ENCODE measurements at regions not wholly inside any gene's neighbourhood (a gene's known extent, or its start where the extent isn't known, plus 50 kb on each side); places are given as distances from the start of the nearest gene placed in this dataset.
"Not testable (repeated sequence)": the region's sequence is repeated elsewhere in the genome, so short reads cannot be mapped to it uniquely, and the experiment has no call there.

DNA sequence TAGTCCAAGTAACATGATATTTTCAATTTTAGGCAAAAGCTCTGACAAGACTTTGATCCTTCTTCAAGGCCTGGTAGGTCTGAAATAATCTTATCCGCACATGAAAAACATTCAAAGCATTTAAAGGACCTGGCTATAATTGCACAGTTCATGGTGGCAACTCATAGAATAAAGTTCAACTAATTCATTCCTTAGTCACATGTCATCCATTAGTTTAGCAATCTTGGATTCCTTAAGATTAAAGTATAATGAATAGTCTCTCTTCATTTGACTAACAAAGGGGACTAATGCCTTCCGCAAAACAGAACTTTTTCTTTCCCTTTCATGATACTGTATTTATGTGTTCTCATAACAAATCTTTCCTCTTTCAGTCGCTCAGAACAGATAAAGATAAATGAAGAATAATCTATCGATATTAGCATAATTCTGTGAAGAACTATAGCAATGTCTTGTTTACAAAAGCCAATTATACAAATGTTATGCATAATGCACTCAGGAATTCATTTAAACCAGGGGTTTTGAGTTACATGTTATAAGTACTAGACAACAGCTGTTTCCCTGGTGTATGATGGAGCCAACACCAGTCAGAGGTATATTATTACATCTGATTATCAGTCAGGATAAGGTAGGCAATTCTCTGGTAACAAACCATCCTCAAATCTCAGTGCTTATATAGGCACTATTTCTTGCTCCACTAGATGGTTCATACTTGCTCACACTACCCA is 172.5 kb downstream of the POTEB3 start:
- Histone ChIP-seq H3K9me2 (replicated peaks; ENCODE audit: insufficient read depth, low read length) (no peaks in the 10 kb centered on the region), H3K36me3 (replicated peaks; ENCODE audit: insufficient read depth, low read length) (no peaks in the 10 kb centered on the region), H2AFZ (ENCODE audit: low read length) (no peak overlapping the region), H3K4me2 (ENCODE audit: low read depth, low read length) (no peak overlapping the region), H4K20me1 (ENCODE audit: insufficient read depth, low read length) (no peaks in the 10 kb centered on the region), H3K4me3 (ENCODE audit: low read length) (no peak overlapping the region), H3K79me2 (ENCODE audit: low read length) (no peaks in the 10 kb centered on the region), H3K27ac (ENCODE audit: low read length) (no peak overlapping the region), H3F3A (ENCODE audit: insufficient read depth, low read length) (no peaks in the 10 kb centered on the region), H3K27me3 (replicated peaks; ENCODE audit: insufficient read depth, low read length) (no peaks in the 10 kb centered on the region), H3K4me1 (ENCODE audit: low read length) (peaks cover 15% of the 10 kb centered on the region), H3K9me3 (replicated peaks; ENCODE audit: insufficient read depth, low read length) (no peaks in the 10 kb centered on the region), H3K9ac (ENCODE audit: low read length) (no peak overlapping the region)
- DNase-seq, result peak; percentile 5
- TF ChIP-seq EZH2 (optimal IDR thresholded peaks at IDR 0.05; ENCODE audit: low read depth, low read length) (no peak), EZH2phosphoT487 (IDR thresholded peaks at IDR 0.05; ENCODE audit: low read length) (no peak)
- TF ChIP-seq, protein P1, sequence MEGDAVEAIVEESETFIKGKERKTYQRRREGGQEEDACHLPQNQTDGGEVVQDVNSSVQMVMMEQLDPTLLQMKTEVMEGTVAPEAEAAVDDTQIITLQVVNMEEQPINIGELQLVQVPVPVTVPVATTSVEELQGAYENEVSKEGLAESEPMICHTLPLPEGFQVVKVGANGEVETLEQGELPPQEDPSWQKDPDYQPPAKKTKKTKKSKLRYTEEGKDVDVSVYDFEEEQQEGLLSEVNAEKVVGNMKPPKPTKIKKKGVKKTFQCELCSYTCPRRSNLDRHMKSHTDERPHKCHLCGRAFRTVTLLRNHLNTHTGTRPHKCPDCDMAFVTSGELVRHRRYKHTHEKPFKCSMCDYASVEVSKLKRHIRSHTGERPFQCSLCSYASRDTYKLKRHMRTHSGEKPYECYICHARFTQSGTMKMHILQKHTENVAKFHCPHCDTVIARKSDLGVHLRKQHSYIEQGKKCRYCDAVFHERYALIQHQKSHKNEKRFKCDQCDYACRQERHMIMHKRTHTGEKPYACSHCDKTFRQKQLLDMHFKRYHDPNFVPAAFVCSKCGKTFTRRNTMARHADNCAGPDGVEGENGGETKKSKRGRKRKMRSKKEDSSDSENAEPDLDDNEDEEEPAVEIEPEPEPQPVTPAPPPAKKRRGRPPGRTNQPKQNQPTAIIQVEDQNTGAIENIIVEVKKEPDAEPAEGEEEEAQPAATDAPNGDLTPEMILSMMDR (IDR thresholded peaks at IDR 0.05; ENCODE audit: low read length), result no peak

DNA sequence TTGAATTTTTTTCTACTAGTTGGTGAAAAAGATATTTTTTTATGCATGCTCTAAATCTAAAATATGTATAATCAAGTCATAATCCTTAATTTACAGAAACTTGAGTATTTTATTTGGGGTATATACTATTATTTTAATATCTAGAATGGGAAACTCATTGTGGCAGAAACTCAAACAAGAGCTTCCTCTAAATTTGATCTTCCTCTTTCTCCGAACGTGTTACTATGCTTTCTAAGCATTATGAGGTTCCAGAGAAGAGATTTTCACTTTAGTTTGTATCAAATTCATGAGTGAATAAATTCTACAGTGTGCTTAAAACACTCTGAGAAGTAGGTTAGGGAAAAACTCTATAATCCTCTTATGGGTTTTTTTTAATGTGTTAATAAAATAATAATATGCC is 173.1 kb downstream of the POTEB3 start:
- peak; percentile 2 for DNase-seq

DNA sequence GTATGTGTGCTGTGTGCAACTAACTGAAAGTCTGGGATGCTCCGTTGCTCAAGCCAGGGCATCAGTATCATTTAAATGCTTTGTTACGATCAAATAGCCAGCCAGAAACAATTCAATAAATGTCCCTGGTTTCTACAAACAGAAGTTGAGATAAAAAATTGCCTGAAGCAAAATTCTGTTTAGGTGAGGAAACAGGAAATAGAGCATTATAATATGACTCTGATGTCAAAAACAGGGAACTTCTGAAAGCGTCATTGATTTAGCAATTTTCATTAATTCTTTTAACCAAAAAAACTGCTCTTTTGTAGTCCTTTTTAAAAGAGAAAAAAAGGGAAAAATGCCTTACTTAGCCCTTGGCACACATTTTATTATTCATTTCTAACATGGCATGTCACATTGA is 174.7 kb downstream of the POTEB3 start:
- H3K9ac ChIP-seq (ENCODE audit: low read length); H3K4me1 ChIP-seq (ENCODE audit: low read length); H3F3A ChIP-seq (ENCODE audit: insufficient read depth, low read length); H3K27me3 ChIP-seq (replicated peaks; ENCODE audit: insufficient read depth, low read length); H3K36me3 ChIP-seq (replicated peaks; ENCODE audit: insufficient read depth, low read length); H3K79me2 ChIP-seq (ENCODE audit: low read length); H2AFZ ChIP-seq (ENCODE audit: low read length); H3K9me2 ChIP-seq (replicated peaks; ENCODE audit: insufficient read depth, low read length); H3K4me2 ChIP-seq (ENCODE audit: low read depth, low read length); H3K4me3 ChIP-seq (ENCODE audit: low read length); H3K27ac ChIP-seq (ENCODE audit: low read length); H3K9me3 ChIP-seq (replicated peaks; ENCODE audit: insufficient read depth, low read length); H4K20me1 ChIP-seq (ENCODE audit: insufficient read depth, low read length): not testable (repeated sequence)
- DNase-seq, result peak; percentile 5

More for the DNA sequence above, 173.1 kb downstream of the POTEB3 start:
- H2AFZ ChIP-seq (ENCODE audit: low read length), result no peak overlapping the region
- H3K9me3 ChIP-seq (replicated peaks; ENCODE audit: insufficient read depth, low read length), result no peaks in the 10 kb centered on the region
- H3K4me1 ChIP-seq (ENCODE audit: low read length), result peaks cover 9% of the 10 kb centered on the region
- no peaks in the 10 kb centered on the region for H4K20me1 ChIP-seq (ENCODE audit: insufficient read depth, low read length)
- no peaks in the 10 kb centered on the region for H3K9me2 ChIP-seq (replicated peaks; ENCODE audit: insufficient read depth, low read length)
- no peak overlapping the region for H3K4me2 ChIP-seq (ENCODE audit: low read depth, low read length)
- no peaks in the 10 kb centered on the region for H3K27me3 ChIP-seq (replicated peaks; ENCODE audit: insufficient read depth, low read length)
- TF ChIP-seq EZH2 (optimal IDR thresholded peaks at IDR 0.05; ENCODE audit: low read depth, low read length) (no peak), EZH2phosphoT487 (IDR thresholded peaks at IDR 0.05; ENCODE audit: low read length) (no peak)
- TF ChIP-seq, protein P1 (IDR thresholded peaks at IDR 0.05; ENCODE audit: low read length), result no peak
- no peaks in the 10 kb centered on the region for H3K79me2 ChIP-seq (ENCODE audit: low read length)
- H3K4me3 ChIP-seq (ENCODE audit: low read length), result no peak overlapping the region
- H3K36me3 ChIP-seq (replicated peaks; ENCODE audit: insufficient read depth, low read length), result no peaks in the 10 kb centered on the region
- H3F3A ChIP-seq (ENCODE audit: insufficient read depth, low read length), result no peaks in the 10 kb centered on the region
- no peak overlapping the region for H3K27ac ChIP-seq (ENCODE audit: low read length)
- no peak overlapping the region for H3K9ac ChIP-seq (ENCODE audit: low read length)

DNA sequence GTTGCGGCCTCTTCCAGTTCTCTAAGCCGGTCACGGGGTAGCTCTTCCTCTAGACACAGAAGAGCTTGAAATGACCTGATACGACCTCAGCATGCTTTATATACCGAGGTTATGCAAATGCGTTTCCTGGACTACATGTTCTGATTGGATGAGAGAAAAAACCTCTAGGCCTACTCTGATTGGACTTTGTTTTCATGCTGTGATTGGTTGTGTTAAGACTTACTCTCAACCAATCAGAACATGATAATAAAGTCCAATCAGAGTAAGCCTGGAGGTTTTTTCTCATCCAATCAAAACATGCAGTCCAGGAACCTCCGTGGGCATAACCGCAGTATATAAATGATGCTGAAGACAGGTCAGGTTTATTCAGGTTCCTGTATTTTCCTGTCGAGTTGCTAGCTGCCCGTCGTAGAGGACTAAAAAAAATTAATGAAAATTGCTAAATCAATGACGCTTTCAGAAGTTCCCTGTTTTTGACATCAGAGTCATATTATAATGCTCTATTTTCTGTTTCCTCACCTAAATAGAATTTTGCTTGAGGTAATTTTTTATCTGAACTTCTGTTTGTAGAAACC is 177.4 kb downstream of the POTEB3 start:
- H3K27me3 ChIP-seq (replicated peaks; ENCODE audit: insufficient read depth, low read length), result no peaks in the 10 kb centered on the region
- no peaks in the 10 kb centered on the region for H3K4me1 ChIP-seq (ENCODE audit: low read length)
- H3K9ac ChIP-seq (ENCODE audit: low read length), result no peak overlapping the region
- no peaks in the 10 kb centered on the region for H4K20me1 ChIP-seq (ENCODE audit: insufficient read depth, low read length)
- no peak overlapping the region for H3K4me3 ChIP-seq (ENCODE audit: low read length)
- H2AFZ ChIP-seq (ENCODE audit: low read length), result no peak overlapping the region
- no peak for TF ChIP-seq EZH2phosphoT487 (IDR thresholded peaks at IDR 0.05; ENCODE audit: low read length)
- no peak for TF ChIP-seq EZH2 (optimal IDR thresholded peaks at IDR 0.05; ENCODE audit: low read depth, low read length)
- TF ChIP-seq, protein P1 (IDR thresholded peaks at IDR 0.05; ENCODE audit: low read length), result no peak
- no peaks in the 10 kb centered on the region for H3K36me3 ChIP-seq (replicated peaks; ENCODE audit: insufficient read depth, low read length)
- DNase-seq, result peak; percentile 4
- H3F3A ChIP-seq (ENCODE audit: insufficient read depth, low read length), result no peaks in the 10 kb centered on the region
- H3K27ac ChIP-seq (ENCODE audit: low read length), result no peak overlapping the region
- no peaks in the 10 kb centered on the region for H3K79me2 ChIP-seq (ENCODE audit: low read length)
- H3K9me2 ChIP-seq (replicated peaks; ENCODE audit: insufficient read depth, low read length), result no peaks in the 10 kb centered on the region
- H3K9me3 ChIP-seq (replicated peaks; ENCODE audit: insufficient read depth, low read length), result no peaks in the 10 kb centered on the region
- H3K4me2 ChIP-seq (ENCODE audit: low read depth, low read length), result no peak overlapping the region

All from MM.1S (cell line).